GM23338 (cell line): ENCODE measurements at regions not wholly inside any gene's neighbourhood (a gene's known extent, or its start where the extent isn't known, plus 50 kb on each side); places are given as distances from the start of the nearest gene placed in this dataset.

Experiments
- ATAC-seq: fragments of 200-7000 bp; cut with Tn5 transposase; 3 replicates; pipeline ENCODE4 v1.9.1; 2020
- DNase-seq: peaks from one replicate; pipeline ENCODE4 v3.0.0-alpha.2; 2015; ENCODE audit warnings: low spot score
- H2AFZ ChIP-seq: fragments of 200-600 bp; sonication (generic); 2 replicates; pipeline ENCODE4 v1.8.0; 2016; ENCODE audit warnings: antibody characterized with exemption, mild to moderate bottlenecking, moderate library complexity
- H3F3A ChIP-seq: fragments of 200-600 bp; sonication (generic); replicated peaks from 2 replicates; pipeline ENCODE4 v1.8.0; 2017; ENCODE audit warnings: antibody characterized with exemption, mixed run types, low read depth
- H3K27ac ChIP-seq: fragments of 200-600 bp; sonication (generic); 2 replicates; pipeline ENCODE4 v1.6.1; 2016; ENCODE audit warnings: low read depth
- H3K27me3 ChIP-seq: fragments of 200-600 bp; sonication (generic); 2 replicates; pipeline ENCODE4 v1.8.0; 2016; ENCODE audit warnings: mild to moderate bottlenecking, mixed run types, moderate library complexity; ENCODE audit not compliant: insufficient read depth
- H3K36me3 ChIP-seq: fragments of 200-600 bp; sonication (generic); 2 replicates; pipeline ENCODE4 v1.8.0; 2016; ENCODE audit warnings: mild to moderate bottlenecking; ENCODE audit not compliant: insufficient read depth
- H3K4me1 ChIP-seq: fragments of 200-600 bp; sonication (generic); 2 replicates; pipeline ENCODE4 v1.8.0; 2016; ENCODE audit warnings: mild to moderate bottlenecking, moderate library complexity; ENCODE audit not compliant: insufficient read depth
- H3K4me2 ChIP-seq: fragments of 200-600 bp; sonication (generic); 2 replicates; pipeline ENCODE4 v1.7.1; 2017; ENCODE audit warnings: mixed run types
- H3K4me3 ChIP-seq: fragments of 200-600 bp; sonication (generic); 2 replicates; pipeline ENCODE4 v1.6.1; 2016; ENCODE audit warnings: mixed run types
- H3K79me2 ChIP-seq: fragments of 200-600 bp; sonication (generic); replicated peaks from 2 replicates; pipeline ENCODE4 v1.8.0; 2017; ENCODE audit warnings: mild to moderate bottlenecking; ENCODE audit not compliant: insufficient read depth
- H3K9me2 ChIP-seq: fragments of 200-600 bp; sonication (generic); 2 replicates; pipeline ENCODE4 v1.8.0; 2017; ENCODE audit not compliant: insufficient read depth
- H4K20me1 ChIP-seq: fragments of 200-600 bp; sonication (generic); replicated peaks from 2 replicates; pipeline ENCODE4 v1.8.0; 2017; ENCODE audit warnings: mild to moderate bottlenecking; ENCODE audit not compliant: insufficient read depth
- H3K27ac Mint-ChIP-seq: 2 replicates; pipeline ENCODE4 v1.8.0; 2020; ENCODE audit warnings: inconsistent platforms, mild to moderate bottlenecking, moderate library complexity, mixed read lengths
- H3K27me3 Mint-ChIP-seq: 3 replicates; pipeline ENCODE4 v1.8.0; 2022; ENCODE audit warnings: low read depth, mild to moderate bottlenecking, moderate library complexity, mixed read lengths, inconsistent platforms; ENCODE audit not compliant: insufficient read depth, poor library complexity
- H3K36me3 Mint-ChIP-seq: 3 replicates; pipeline ENCODE4 v1.8.0; 2021; ENCODE audit warnings: low read depth, mild to moderate bottlenecking, inconsistent platforms, moderate library complexity, mixed read lengths
- H3K4me1 Mint-ChIP-seq: 3 replicates; pipeline ENCODE4 v1.8.0; 2020; ENCODE audit warnings: mild to moderate bottlenecking, inconsistent platforms, mixed read lengths
- H3K4me3 Mint-ChIP-seq: 3 replicates; pipeline ENCODE4 v1.8.0; 2021; ENCODE audit warnings: moderate library complexity, mild to moderate bottlenecking, inconsistent platforms, mixed read lengths
- H3K9me3 Mint-ChIP-seq: 3 replicates; pipeline ENCODE4 v1.8.0; 2020; ENCODE audit warnings: moderate library complexity, mild to moderate bottlenecking, inconsistent platforms, mixed read lengths
- EZH2phosphoT487 ChIP-seq: fragments of 200-600 bp; sonication (generic); IDR thresholded peaks from one replicate; pipeline ENCODE4 v1.8.1; 2018; ENCODE audit warnings: antibody characterized with exemption; ENCODE audit not compliant: unreplicated experiment
- JUNB ChIP-seq: IDR thresholded peaks from one replicate; pipeline ENCODE4 v1.6.1; 2016; ENCODE audit warnings: antibody characterized with exemption; ENCODE audit not compliant: unreplicated experiment
- NANOG ChIP-seq: IDR thresholded peaks from 2 replicates; pipeline ENCODE4 v1.6.1; 2016; ENCODE audit warnings: antibody characterized with exemption, borderline replicate concordance
- POLR2AphosphoS5 ChIP-seq: IDR thresholded peaks from 2 replicates; pipeline ENCODE4 v1.6.1; 2016; ENCODE audit warnings: antibody characterized with exemption, low read depth
- ZNF114 ChIP-seq: fragments of 250-450 bp; sonication (Bioruptor Pico); IDR thresholded peaks from 2 replicates; pipeline ENCODE4 v1.5.0; 2020; ENCODE audit warnings: mild to moderate bottlenecking, moderate library complexity
- TF ChIP-seq, protein P1 (sequence below): IDR thresholded peaks from 2 replicates; pipeline ENCODE4 v1.6.1; 2016; ENCODE audit warnings: antibody characterized with exemption
- TF ChIP-seq, protein P2 (sequence below): IDR thresholded peaks from one replicate; pipeline ENCODE4 v1.6.1; 2018; ENCODE audit warnings: antibody characterized with exemption; ENCODE audit not compliant: unreplicated experiment

DNA sequence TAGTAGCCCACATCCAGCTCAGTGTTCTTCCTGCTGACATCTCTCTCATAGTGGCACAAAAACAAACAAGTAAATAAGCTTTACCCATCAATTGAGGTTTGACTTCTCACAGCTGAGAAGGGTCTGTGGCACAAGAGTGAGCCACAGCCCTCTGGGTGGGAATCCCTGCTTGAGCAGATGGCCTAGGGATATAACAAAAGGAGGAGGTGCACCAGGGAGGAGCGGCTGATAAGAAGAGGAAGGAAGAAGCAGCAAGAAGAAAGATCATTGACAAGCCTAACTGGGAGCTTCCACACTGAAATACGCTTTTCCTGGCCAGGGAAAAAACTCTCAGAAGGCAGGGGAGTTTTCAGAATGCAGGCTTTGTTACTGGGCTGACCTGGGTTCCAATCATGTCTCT is 279.8 kb downstream of the UACA start:
- no peak overlapping the region for H3K27ac Mint-ChIP-seq
- H3K9me3 Mint-ChIP-seq, result no peaks in the 10 kb centered on the region; the same call in 2 of the 3 replicates
- H3K4me3 Mint-ChIP-seq, result no peak overlapping the region
- no peak overlapping the region for H3K4me3 ChIP-seq
- no peak overlapping the region for H3K27ac ChIP-seq
- H3K9me2 ChIP-seq, result no peaks in the 10 kb centered on the region
- H3K36me3 ChIP-seq, result no peaks in the 10 kb centered on the region
- no peaks in the 10 kb centered on the region for H3K36me3 Mint-ChIP-seq
- H3K4me1 Mint-ChIP-seq, result no peaks in the 10 kb centered on the region
- H3K27me3 Mint-ChIP-seq, result peaks cover 9% of the 10 kb centered on the region
- no peaks in the 10 kb centered on the region for H3K27me3 ChIP-seq
- TF ChIP-seq NANOG (no peak), JUNB (no peak), EZH2phosphoT487 (no peak), POLR2AphosphoS5 (no peak)
- TF ChIP-seq, protein P1, sequence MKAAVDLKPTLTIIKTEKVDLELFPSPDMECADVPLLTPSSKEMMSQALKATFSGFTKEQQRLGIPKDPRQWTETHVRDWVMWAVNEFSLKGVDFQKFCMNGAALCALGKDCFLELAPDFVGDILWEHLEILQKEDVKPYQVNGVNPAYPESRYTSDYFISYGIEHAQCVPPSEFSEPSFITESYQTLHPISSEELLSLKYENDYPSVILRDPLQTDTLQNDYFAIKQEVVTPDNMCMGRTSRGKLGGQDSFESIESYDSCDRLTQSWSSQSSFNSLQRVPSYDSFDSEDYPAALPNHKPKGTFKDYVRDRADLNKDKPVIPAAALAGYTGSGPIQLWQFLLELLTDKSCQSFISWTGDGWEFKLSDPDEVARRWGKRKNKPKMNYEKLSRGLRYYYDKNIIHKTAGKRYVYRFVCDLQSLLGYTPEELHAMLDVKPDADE, result no peak
- H3K4me1 ChIP-seq, result no peaks in the 10 kb centered on the region
- ATAC-seq (no peak), DNase-seq (no peak)
- H4K20me1 ChIP-seq, result no peaks in the 10 kb centered on the region
- H2AFZ ChIP-seq, result no peak overlapping the region
- no peaks in the 10 kb centered on the region for H3F3A ChIP-seq
- H3K4me2 ChIP-seq, result no peak overlapping the region
- H3K79me2 ChIP-seq, result no peaks in the 10 kb centered on the region

DNA sequence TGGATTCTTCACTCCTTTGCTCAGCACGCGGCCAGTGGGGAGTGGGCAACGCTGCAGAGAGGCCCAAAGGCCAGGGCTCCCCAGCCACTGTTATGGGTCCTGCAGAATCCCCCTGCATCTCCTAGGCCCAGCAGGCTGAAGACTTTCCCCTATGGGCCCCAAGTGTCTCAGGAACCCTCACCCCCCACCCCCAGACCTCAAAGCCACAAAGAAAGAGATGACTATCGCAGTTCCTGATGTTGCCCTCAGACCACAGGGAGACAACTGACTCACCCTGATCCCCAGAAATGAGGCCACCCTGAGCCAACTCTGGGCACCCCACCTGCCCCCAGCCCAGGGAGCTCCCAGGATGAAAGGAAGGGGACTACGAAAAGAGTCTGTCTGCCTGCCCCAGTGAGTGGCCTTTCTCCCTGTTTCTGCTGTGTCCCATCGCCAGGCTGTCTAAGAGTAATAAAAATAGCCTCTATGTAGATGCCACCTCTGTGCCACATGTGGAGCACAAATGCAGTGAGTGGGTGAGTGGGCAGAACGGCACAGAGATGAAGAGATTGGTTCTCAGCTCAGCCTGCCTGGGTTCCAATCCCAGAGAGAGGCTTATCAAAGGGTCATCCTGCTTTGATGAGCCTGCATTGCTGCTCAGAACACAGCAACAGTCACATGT is 283.0 kb downstream of the UACA start:
- no peak overlapping the region for H3K4me3 ChIP-seq
- H3K4me2 ChIP-seq, result no peak overlapping the region
- no peak for ATAC-seq
- no peak overlapping the region for H3K27ac ChIP-seq
- Mint-ChIP-seq H3K4me1 (no peaks in the 10 kb centered on the region), H3K36me3 (no peaks in the 10 kb centered on the region), H3K4me3 (no peak overlapping the region), H3K27ac (no peak overlapping the region), H3K9me3 (0 out of 3 replicates have a peak, but pooled peaks cover 2% of the 10 kb centered on the region), H3K27me3 (peaks cover 7% of the 10 kb centered on the region)
- TF ChIP-seq EZH2phosphoT487, result no peak
- TF ChIP-seq JUNB, result no peak
- no peak overlapping the region for H2AFZ ChIP-seq
- H4K20me1 ChIP-seq, result no peaks in the 10 kb centered on the region
- H3K4me1 ChIP-seq, result no peaks in the 10 kb centered on the region
- no peaks in the 10 kb centered on the region for H3F3A ChIP-seq
- H3K27me3 ChIP-seq, result no peaks in the 10 kb centered on the region
- H3K9me2 ChIP-seq, result no peaks in the 10 kb centered on the region
- H3K36me3 ChIP-seq, result no peaks in the 10 kb centered on the region
- no peak for DNase-seq
- no peaks in the 10 kb centered on the region for H3K79me2 ChIP-seq

DNA sequence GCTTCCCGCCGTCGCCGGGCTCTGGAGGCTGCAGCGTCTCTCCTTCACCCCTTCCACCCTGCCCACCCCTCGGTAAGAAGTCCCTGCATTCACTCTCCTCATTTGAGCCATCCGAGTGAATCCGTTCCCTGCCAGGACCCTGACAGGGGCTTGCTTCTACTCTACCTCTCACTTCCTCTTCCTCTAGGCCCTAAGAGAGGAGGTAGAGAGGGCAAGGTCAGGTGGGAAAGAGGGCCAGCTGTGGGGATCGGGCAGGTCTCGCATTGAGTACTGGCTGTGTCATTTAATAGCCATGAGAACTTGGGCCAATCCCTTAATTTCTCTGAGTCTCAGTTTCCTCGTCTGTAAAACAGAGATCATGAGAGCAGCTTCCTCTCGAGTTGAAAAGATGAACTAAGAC is 283.6 kb downstream of the UACA start:
- no peak overlapping the region for H2AFZ ChIP-seq
- DNase-seq, result no peak
- no peak overlapping the region for H3K4me3 Mint-ChIP-seq
- H3K9me2 ChIP-seq, result no peaks in the 10 kb centered on the region
- H3K9me3 Mint-ChIP-seq, result 0 out of 3 replicates have a peak, but pooled peaks cover 2% of the 10 kb centered on the region
- no peak overlapping the region for H3K27ac ChIP-seq
- no peaks in the 10 kb centered on the region for H3F3A ChIP-seq
- no peaks in the 10 kb centered on the region for H3K27me3 ChIP-seq
- no peaks in the 10 kb centered on the region for H3K36me3 Mint-ChIP-seq
- no peaks in the 10 kb centered on the region for H3K79me2 ChIP-seq
- no peaks in the 10 kb centered on the region for H4K20me1 ChIP-seq
- H3K4me1 ChIP-seq, result no peaks in the 10 kb centered on the region
- H3K4me2 ChIP-seq, result no peak overlapping the region
- H3K27me3 Mint-ChIP-seq, result peaks cover 7% of the 10 kb centered on the region
- H3K36me3 ChIP-seq, result no peaks in the 10 kb centered on the region
- H3K4me1 Mint-ChIP-seq, result no peaks in the 10 kb centered on the region
- ATAC-seq, result no peak
- no peak overlapping the region for H3K4me3 ChIP-seq
- H3K27ac Mint-ChIP-seq, result no peak overlapping the region
- no peak for TF ChIP-seq NANOG
- no peak for TF ChIP-seq JUNB
- TF ChIP-seq, protein P2, sequence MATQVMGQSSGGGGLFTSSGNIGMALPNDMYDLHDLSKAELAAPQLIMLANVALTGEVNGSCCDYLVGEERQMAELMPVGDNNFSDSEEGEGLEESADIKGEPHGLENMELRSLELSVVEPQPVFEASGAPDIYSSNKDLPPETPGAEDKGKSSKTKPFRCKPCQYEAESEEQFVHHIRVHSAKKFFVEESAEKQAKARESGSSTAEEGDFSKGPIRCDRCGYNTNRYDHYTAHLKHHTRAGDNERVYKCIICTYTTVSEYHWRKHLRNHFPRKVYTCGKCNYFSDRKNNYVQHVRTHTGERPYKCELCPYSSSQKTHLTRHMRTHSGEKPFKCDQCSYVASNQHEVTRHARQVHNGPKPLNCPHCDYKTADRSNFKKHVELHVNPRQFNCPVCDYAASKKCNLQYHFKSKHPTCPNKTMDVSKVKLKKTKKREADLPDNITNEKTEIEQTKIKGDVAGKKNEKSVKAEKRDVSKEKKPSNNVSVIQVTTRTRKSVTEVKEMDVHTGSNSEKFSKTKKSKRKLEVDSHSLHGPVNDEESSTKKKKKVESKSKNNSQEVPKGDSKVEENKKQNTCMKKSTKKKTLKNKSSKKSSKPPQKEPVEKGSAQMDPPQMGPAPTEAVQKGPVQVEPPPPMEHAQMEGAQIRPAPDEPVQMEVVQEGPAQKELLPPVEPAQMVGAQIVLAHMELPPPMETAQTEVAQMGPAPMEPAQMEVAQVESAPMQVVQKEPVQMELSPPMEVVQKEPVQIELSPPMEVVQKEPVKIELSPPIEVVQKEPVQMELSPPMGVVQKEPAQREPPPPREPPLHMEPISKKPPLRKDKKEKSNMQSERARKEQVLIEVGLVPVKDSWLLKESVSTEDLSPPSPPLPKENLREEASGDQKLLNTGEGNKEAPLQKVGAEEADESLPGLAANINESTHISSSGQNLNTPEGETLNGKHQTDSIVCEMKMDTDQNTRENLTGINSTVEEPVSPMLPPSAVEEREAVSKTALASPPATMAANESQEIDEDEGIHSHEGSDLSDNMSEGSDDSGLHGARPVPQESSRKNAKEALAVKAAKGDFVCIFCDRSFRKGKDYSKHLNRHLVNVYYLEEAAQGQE, result no peak
- TF ChIP-seq, protein P1, result no peak
- no peak for TF ChIP-seq ZNF114
